ENCODE measurements at regions not wholly inside any gene's neighbourhood (a gene's known extent, or its start where the extent isn't known, plus 50 kb on each side); places are given as distances from the start of the nearest gene placed in this dataset.

DNA sequence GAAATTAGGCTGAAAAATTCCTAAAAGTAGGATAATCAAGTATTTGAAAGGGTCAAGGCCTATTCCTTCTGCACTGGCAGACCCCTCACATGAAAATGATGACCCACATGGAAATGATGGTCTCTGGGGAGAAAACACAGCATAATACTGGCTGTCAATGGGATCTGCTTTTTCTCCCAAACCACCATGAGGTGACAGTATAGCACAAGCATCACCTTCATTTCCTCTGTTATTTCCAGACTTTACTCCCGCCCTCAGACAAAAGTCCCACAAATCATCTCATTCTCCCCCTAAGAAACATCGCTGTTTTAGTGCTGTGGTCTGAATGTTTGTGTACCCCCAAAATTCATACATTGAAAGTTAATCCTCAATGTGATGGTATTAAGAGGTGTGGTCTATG is 161.0 kb downstream of the RSL24D1 start:
- DNase-seq (ENCODE audit: low spot score): no peak
- intact Hi-C loops (cut with DNase I): loop anchor here in 1 of 2 donors (10.0 kb wide), 1 partner anchor 1181 kb away; no protein-coding TSS in a partner anchor

DNA sequence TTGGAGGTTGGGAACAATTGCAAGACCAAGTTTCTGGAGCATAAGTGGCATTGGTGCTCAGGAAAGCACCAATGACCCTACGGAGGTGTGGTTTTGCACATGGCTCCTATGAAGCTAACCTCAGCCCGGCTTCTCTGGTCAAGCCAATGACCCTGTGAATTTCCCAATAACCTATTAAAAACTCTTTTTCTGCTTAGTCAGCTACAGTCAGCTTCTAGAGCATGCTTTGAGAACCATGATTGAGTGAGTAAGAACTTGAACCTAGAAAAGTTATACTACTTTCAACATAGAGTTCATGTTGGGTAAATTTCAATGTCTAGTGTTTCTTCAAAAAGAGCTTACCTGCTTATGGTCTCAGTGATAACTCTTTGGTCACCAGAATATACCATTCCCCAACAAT is 163.2 kb downstream of the RSL24D1 start:
- no peak for DNase-seq (ENCODE audit: low spot score)
- intact Hi-C loops (cut with DNase I): loop anchor here in 1 of 2 donors (10.0 kb wide), 1 partner anchor 1179 kb away; no protein-coding TSS in a partner anchor

DNA sequence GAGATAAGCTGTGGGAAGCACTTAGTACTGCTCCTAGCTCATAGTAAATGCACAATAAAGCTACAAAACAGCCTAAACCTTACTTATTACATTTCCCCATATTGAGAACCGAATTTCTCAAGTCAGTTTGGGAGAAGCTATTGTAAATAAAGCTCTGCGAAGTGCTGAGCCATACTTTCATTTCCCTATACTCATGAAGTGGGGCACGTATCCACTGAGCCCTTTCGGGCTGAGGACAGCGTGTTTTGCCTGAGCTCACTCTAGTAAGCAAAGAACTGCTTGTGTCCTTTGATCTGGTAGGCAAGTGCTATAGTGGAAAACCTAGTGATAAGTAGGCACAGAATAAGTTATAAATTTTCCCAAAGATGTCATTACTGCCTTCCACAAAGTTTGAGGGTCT is 165.0 kb downstream of the RSL24D1 start:
- intact Hi-C loops (cut with DNase I): loop anchor here in 1 of 2 donors (10.0 kb wide), 1 partner anchor 1177 kb away; no protein-coding TSS in a partner anchor
- no peak for DNase-seq (ENCODE audit: low spot score)

DNA sequence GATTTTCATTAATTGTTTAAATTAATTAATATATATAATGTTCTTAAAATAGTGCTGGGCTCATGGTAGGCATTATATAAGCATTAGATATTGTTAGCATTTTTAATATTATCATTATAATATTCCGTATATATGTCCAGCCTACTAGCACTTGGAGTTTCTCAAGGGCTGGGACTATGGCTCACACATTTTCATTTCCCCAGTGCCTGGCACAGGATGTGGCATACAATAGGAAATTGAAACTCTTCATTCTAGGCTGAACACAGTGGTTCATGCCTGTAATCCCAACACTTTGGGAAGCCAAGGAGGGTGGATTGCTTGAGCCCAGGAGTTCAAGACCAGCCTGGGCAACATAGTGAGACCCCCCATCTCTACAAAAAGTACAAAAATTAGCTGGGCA is 170.4 kb downstream of the RSL24D1 start:
- no peak for DNase-seq (ENCODE audit: low spot score)
- intact Hi-C loops (cut with DNase I): no loop called here

DNA sequence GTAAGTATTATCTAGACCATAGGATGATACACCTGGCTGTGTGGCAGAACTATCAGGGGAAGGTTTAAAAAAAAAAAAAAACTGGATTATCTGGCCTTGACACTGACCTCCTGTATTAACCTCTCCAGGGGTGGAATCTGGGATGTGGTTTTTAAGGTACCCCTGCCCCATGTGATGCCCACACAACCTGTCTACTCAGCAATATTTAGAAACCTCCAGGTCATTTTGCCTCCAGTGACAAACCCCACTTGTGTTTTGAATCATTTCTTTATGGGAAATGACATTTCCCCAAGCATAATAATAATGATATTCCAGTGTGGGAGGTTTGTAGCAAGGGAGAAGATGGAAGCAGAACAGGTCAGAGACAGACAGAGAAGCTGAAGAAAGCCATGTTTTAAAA is 179.1 kb downstream of the RSL24D1 start:
- intact Hi-C loops (cut with DNase I): no loop called here
- DNase-seq (ENCODE audit: low spot score): no peak

DNA sequence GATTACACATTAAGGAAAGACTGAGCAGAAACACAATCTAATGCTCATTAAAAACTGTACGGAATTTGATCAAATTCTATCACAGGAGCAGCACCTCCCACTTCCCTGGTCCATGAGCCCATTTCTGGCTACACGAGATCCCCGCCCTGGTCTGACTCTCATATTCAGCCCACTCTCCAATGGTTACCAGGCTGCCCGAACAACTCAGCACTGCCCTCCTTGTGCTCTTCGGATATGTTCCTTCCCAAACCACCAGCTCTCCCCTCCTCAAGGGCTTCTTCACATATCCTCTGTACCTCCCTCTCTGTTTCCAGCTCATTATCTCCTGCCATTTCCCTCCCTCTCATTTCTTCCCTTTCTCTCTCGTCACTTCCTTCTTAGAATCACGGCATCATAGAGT is 180.5 kb downstream of the RSL24D1 start:
- no peak for DNase-seq (ENCODE audit: low spot score)
- intact Hi-C loops (cut with DNase I): no loop called here

DNA sequence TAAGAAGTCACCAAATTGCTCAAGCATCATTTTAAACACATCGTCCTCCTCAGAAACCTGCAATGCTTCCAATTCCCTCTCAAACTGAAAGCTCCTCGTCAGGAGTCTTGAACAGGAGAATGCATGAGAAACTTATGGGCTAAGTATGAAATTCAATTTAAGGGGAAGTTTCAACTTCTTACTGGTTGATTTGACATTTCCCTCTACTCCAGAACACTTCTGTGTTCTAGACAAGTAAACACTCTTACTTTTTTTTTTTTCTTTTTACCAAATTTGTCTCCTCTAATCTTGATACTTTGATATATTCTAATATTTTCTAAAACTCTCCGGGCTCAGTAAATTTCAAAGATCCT is 181.7 kb downstream of the RSL24D1 start:
- intact Hi-C loops (cut with DNase I): no loop called here

DNA sequence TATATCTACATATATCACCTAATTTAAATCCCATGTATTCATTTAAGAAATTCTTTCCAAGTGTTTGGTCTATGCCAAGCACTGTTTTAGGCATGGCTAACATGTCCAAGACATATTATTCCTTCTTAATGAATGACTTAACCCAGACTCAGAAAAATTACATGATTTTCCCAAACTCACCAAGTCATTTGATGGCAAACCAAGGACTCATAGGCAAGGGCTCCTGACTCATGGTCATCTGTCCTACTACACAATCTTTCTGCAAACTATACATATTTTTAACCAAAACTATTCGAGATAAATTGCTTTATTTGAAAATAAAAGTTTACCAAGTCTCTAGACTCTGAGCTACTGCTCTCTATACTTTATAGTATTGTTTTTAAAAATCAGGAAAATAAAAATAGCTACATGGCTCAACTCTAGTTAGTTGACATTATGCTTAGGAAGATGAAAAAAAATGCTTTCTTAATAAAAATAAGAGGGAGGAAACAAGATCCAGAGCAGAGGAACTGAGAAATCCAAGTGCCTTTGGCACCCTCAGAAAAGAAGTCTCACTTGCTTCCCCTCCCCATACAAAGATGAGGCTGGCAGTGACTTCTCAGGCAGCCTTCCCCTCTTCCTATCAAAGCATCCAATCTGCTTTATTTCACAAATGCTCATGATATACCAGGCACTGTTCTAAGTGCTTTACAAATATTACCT is 182.2 kb downstream of the RSL24D1 start:
- no peak for DNase-seq (ENCODE audit: low spot score)
- intact Hi-C loops (cut with DNase I): no loop called here

More for the DNA sequence above, 181.7 kb downstream of the RSL24D1 start:
- DNase-seq (ENCODE audit: low spot score): no peak

DNA sequence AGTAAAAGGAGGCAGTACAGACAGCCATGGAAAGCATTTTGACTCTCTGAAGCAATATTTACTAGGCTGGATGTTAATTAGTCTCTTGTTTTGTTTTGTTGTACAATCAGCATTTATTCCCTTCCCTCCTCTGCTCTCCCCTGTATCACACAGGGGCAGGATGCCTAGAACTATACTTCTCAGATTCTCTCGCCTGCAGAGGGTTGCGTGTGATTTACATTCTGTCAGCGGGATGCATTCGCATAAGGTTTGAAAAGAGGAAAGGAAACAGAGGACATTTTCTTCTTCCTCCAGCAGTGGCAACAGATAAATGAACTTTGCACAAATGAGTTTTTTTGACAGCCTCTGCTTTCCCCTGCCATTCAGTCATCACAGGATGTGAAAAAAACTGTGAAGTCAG is 188.3 kb downstream of the RSL24D1 start:
- intact Hi-C loops (cut with DNase I): no loop called here
- no peak for DNase-seq (ENCODE audit: low spot score)

DNA sequence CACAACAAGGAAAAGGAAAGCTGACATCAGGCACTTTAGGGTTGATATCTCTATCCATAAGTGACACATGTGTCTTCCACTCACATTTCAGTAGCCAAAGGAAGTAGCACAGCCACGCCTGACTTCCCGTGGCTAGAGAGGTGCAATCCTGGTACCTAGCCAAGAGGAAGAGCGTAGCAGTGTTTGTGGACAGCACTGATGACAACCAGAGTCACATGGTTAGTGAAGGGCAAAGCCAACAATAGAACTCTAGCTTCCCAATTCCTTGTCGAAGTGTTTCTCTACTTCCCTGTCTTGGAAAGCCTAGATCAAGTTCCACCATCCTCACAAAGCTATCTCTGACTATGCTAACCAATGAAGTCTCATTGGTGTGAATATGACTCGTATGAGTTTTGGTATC is 189.2 kb downstream of the RSL24D1 start:
- no peak for DNase-seq (ENCODE audit: low spot score)
- intact Hi-C loops (cut with DNase I): no loop called here

DNA sequence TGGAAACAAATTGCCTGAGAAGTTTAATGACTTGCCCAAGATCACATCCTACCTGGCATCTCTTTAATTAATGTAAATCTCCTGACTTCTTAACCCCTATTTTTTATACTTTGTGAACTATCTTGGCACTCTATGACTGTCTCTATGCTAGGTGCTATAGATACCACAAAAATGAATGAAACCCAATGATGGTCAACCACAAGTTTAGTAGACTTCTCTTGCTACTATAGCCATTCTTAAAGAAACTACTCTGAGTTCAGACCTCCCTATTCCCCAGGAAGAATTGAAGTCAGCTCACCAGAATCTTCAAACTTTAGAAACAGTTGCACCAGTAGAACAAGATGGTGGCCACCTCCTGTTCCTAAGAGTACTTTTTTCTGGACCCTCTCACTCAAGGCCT is 191.1 kb downstream of the RSL24D1 start:
- DNase-seq (ENCODE audit: low spot score): no peak
- intact Hi-C loops (cut with DNase I): loop anchor here in 1 of 2 donors (1.0 kb wide), 1 partner anchor 12 kb away; no protein-coding TSS in a partner anchor

DNA sequence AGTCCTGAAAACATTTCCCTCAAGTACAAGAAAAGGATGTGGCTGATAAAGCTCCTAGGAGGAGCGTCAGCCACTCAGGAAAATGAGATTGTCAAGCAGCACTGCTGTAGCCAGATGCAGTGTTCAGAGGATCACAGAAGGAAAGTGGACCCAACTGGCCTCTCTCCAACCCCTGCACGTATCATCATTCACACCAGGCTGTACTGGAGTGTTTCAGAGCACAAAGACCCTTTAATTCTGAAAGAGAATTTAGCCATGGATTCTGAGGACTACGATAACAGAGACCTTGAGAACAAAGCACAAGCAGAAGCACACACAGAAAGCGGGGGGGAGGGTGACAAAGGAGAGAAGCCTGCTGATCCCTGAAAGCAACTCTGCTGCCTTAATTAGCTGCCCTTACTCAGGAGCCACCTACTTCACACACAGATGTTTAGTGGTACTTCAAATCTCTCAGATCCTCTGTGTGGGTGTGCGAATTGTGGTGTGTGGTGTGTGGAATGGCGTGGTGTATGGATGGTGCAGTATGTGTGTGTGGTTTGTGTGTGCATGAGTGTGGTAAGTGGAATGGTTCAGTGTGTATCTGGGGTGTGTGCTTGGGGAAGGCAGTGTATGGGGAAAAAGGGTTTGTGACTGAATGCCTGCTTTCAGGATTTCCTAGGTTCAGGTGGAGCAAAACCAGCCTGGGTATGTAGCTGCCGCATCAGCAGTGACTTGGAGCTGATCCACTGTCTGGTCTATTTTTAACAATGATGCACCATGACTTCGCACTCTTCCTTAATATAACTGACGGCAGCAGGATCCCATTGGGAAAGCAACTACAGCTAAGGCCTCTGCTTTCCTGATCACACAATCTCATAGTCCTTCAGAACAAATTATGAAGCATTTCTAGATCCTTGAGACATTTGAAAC is 192.5 kb downstream of the RSL24D1 start:
- no peak for DNase-seq (ENCODE audit: low spot score)
- intact Hi-C loops (cut with DNase I): no loop called here

DNA sequence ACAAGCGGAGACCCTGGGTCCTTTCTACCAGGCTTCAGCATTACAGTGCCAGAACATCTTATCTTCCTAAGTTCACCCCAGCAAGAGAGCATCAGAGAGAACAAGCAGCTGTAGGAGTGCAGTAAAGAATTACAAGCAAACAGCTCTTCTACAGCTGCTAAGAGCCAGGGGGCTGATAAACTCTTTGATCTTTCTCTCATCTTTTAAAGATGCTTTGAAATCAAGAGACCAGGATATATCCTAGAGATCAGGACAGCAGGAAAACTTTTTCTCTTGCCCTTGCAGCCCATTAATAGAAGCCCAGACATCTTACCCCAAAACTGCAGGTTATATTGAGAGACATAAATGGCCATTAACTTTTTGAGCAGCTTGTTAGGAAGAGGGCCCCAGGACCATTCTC is 198.1 kb downstream of the RSL24D1 start:
- intact Hi-C loops (cut with DNase I): no loop called here

DNA sequence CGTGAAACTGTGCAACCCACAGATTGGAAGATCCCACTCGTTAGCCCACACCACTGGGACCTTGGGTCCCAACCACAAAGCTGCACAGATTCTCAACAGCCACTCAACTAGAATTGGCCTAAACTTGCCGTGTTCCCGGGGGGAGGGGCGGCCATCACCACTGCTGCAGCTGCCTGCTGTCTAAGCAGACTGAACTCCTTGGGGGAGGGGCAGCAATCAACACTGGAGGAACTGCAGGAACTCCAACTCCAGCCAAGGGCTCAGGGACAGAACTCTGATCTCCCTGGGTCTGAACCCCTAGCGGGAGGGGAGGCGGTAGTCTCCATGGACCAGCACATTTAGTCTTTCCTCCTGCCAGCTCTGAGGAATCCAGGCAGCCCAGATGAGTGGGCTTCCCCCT is 205.9 kb downstream of the RSL24D1 start:
- intact Hi-C loops (cut with DNase I): no loop called here

More for the DNA sequence above, 198.1 kb downstream of the RSL24D1 start:
- DNase-seq (ENCODE audit: low spot score): no peak

DNA sequence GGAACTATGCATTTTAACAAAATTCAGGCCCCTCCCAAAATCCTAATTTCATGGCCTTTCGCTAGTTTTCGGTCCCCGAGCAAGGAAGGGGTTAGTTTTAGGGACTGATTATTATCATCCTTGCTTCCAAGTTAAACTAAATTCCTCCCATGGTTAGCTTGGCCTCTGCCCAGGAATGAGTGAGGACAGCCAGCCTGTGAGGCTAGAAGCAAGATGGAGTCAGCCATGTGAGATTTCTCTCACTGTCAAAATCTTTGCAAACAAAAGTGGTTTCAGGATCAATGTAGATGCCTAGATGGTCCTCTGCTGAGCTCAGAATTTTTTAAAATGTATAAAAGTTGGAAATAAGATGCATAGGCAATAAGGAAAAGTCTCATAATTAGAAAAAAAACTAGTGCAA is 208.9 kb downstream of the RSL24D1 start:
- intact Hi-C loops (cut with DNase I): no loop called here
- no peak for DNase-seq (ENCODE audit: low spot score)

More for the DNA sequence above, 205.9 kb downstream of the RSL24D1 start:
- no peak for DNase-seq (ENCODE audit: low spot score)

DNA sequence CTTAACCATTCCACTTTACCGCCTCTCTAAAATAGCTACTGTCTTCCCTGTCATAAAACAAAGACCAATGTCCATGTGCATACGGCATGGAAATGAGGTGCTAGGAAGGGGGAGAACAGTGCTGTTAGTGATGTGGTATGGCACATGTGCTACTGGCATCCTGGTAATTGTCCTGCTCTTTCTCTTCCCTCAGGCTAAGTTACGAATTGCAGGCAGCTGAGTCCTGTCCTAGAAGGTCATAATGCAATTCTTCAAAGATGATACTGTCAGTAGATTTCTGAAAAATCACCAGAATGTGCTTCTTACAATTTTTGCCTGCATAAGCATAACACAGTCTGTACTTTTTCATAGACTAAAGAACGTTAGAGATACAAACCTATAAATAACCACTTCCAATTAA is 216.8 kb downstream of the RSL24D1 start:
- no peak for DNase-seq (ENCODE audit: low spot score)
- intact Hi-C loops (cut with DNase I): no loop called here

DNA sequence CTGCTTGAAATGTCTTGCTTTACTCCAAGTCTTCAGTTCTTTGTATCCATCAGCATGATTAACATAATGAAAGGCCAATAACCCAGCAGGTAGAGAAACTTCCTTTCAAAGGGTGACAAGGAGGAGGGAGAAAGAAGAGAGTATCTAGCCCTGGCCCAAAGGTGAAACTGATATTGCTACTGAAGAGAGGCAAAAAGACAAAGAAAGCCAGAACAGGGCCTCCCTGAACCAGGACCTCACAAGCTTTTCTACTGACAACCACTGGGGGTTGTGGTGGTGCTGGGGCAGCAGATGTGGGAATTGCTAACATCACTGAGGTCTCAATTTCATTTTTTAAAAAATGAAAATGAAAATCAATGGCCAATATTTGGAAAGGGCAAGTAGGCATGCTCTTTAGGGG is 234.1 kb downstream of the RSL24D1 start:
- no peak for DNase-seq (ENCODE audit: low spot score)
- intact Hi-C loops (cut with DNase I): no loop called here

DNA sequence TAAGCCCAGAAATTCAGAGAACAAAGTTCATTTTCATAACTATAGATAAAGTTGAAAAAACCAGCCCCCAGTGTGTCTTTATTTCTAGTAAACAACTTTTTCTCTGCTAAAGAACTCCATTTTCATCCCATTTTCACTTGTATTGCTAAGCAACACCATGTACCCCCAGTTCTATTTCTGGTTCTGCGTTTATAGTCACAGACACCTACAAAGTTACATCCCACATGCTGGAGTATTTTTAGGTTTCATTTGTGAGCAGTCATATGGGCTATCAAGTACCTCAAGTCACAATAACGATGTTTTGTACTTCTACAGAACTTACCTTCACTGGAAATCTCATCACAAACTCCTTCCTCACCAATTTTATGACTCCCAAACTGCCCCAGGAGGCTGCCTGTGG is 236.5 kb downstream of the RSL24D1 start:
- intact Hi-C loops (cut with DNase I): no loop called here
- DNase-seq (ENCODE audit: low spot score): no peak

DNA sequence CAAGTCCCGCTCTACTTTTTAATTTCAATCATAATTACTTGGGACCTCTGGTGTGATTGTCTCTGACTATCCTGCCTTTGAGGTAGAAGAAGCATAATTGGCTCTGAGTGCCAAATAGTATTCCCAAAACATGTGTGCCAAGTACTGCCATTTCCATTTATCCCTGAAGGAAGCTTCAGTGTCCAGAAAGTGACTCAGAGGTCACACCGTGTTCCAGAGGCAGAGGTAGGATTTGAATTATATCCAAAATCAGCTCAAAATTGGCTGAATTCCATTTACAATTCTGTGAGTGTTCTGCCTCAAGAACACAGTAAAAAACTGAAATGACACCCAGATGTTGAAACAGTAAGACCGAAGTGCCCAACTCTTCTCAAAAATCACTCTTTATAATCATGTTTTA is 255.3 kb downstream of the RSL24D1 start:
- intact Hi-C loops (cut with DNase I): no loop called here
- DNase-seq (ENCODE audit: low spot score): no peak

DNA sequence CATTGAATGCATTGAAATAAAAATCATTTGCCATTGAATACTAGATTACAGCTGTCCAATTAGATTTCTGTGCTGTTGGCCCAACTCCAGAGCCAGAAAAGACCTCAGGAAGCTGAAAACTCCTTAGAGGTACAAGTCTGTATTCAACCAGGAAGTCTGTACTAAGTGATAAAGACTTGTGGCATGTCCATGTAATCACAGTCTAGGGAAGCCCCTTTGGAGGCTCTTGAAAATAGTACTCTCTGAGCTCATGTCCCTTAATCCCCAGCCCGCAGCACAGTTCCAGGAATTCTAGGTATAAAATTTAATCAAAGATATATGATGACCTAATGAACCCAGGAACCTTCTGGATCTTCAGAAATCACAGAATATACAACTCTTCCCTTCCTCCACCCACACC is 279.4 kb downstream of the RSL24D1 start:
- no peak for DNase-seq (ENCODE audit: low spot score)
- intact Hi-C loops (cut with DNase I): no loop called here

DNA sequence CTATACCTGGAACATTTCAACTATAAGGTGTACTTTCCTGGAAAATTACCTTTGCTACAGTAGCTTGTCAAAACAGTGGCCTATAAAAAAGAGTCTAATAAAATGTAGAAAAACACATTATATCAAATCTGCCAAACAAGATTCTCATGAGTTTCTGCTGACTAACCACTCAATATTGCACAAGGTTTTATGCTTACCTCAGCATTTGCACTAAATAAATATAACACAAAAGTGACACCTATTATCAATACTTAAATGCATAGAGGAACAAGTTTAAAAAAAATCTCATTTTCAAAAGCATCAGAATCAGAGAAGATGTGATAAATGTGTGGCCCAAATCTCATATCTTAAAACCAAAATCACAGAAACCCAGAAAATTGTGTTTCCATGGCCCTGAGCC is 281.4 kb downstream of the RSL24D1 start:
- intact Hi-C loops (cut with DNase I): no loop called here
- no peak for DNase-seq (ENCODE audit: low spot score)
